GM12891 (cell line): ENCODE measurements at regions not wholly inside any gene's neighbourhood (a gene's known extent, or its start where the extent isn't known, plus 50 kb on each side); places are given as distances from the start of the nearest gene placed in this dataset.

Experiments used
- POLR2A ChIP-seq: IDR thresholded peaks from 2 replicates; pipeline ENCODE4 v1.6.1; 2011; ENCODE audit warnings: low read depth, low read length, control low read depth
- TAF1 ChIP-seq: IDR thresholded peaks from 2 replicates; pipeline ENCODE4 v1.6.1; 2011; ENCODE audit warnings: low read depth, low read length, control low read depth

DNA sequence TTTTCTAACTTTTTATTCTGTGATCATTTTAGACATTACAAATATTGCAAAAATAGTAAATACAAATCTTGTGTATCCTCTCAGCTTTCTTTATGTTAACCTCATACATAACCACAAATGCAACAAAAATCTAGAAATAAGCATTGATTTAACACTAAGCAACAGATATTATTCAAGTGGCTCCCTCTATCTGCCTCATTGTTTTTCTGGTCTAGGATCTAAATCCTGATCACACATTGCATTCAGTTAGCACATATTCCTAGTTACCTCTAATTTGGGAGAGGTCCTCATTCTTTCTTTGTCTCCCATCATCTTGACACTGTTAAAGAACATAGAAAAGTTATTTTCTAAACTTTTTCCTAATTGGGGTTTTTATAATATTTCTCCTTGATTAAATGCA lies 1126.0 kb downstream of the ROBO2 start:
- TF ChIP-seq POLR2A, result no peak
- no peak for TF ChIP-seq TAF1
